ENCODE measurements at regions not wholly inside any gene's neighbourhood (a gene's known extent, or its start where the extent isn't known, plus 50 kb on each side); places are given as distances from the start of the nearest gene placed in this dataset.

DNA sequence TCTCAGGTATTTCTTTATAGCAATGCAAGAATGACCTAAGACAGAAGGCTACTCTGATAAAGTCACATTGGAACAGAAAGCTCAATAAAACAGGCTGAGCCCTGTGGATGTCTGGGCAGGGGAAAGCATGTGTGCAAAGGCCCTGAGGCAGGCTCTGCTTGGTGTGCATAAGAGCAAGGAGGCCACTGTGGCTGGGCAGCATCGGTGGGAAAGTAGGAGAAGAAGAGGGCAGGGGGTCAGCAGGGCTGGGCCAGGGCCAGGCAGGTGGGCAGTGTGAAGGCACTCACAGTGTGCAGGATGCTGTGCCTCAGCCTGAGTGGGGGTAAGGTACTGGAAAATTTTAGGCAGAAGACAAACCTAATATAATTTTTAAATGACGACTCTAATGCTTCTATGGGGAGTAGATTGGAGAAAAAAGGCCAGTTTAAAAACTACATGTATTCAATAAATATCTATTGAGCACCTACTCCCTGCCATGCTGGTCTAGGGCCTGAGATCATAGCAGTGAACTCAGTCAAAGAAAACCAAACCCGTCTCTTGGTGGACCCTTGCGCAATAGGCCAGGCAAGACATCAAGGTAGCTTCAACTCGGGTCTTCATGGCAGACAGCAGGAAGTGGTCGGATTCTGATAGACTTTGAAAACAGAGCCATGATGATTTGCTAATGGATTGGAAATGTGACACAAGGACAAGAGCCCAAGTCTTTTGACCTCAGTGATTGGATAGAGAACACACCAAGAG lies 572.3 kb downstream of the TCERG1L start:
- no peak for DNase-seq

DNA sequence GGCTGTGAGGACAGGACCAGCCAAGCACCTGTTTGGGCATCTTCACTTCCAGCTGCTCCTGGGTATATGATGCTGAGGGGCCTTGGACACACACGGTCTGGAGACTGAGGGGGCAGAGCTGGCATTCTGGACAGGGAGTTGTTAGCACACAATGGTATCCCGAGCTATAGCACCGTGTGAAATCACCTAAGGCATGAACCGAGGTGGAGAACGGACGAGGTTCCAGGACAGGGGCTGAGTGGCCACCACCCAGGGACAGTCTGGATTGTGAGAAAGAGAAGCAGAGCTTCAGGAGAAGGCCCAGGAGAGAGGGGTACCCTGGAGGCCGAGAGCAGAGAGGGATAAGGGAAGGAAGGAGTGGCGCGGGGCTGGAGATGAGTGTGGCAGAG lies 571.8 kb downstream of the TCERG1L start:
- DNase-seq, result no peak

DNA sequence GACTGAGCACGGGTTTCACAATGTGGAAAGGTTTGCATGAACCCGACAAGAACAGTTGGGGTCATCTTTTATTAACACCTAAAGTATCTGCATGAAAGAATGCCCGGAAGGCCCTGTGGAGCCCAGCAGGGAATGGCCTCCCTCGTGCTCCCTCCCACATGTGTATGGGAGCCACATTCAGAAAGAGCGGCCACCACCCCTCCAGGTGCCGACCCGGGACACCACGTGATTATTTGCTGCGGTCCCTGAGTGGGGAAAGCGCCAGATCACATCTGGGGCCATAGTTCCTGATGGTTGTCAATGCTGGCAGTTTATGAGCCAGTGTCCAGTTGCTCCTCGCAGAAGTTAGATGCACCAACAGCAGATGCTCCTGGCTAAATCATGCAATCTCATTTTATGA lies 571.4 kb downstream of the TCERG1L start:
- no peak for DNase-seq

DNA sequence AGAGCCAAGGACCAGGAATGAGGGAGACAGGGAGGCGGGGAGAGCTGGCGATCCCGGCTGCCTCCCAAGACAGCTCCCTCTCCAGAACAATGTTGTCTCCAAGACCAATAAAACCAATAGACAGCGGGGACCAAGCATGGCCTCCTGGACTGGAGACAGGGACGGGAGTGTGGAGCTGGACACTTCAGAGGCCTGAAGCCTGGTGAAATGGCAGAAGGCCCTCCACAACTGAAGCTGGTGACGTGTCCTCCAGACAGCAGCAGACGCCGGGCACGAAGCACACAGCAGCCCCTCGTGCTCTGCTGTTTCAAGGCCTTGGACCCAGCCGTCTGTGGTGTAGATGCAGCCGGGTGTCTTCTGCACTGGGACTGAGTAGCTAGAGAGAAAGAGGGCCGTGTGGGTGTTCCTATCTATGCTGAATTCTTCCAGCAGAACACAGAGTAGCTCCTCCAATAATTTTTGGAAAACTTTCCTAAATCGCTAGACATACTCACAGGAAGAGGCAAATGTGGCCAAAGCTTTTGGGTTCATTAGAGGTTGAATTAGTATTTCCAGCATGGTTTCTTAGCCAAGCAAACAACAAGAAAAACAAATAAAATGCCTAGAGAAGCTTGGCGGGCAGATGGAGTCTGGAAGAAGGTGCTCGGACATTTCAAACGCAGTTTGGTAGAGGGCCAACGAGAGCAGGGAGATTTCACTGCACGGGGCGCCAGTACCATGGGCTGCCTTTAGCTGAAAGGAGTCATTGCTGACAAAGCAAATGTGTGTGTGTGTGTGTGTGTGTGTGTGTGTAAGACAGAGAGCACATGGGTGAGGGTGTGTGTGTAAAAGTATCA lies 570.4 kb downstream of the TCERG1L start:
- no peak for DNase-seq

DNA sequence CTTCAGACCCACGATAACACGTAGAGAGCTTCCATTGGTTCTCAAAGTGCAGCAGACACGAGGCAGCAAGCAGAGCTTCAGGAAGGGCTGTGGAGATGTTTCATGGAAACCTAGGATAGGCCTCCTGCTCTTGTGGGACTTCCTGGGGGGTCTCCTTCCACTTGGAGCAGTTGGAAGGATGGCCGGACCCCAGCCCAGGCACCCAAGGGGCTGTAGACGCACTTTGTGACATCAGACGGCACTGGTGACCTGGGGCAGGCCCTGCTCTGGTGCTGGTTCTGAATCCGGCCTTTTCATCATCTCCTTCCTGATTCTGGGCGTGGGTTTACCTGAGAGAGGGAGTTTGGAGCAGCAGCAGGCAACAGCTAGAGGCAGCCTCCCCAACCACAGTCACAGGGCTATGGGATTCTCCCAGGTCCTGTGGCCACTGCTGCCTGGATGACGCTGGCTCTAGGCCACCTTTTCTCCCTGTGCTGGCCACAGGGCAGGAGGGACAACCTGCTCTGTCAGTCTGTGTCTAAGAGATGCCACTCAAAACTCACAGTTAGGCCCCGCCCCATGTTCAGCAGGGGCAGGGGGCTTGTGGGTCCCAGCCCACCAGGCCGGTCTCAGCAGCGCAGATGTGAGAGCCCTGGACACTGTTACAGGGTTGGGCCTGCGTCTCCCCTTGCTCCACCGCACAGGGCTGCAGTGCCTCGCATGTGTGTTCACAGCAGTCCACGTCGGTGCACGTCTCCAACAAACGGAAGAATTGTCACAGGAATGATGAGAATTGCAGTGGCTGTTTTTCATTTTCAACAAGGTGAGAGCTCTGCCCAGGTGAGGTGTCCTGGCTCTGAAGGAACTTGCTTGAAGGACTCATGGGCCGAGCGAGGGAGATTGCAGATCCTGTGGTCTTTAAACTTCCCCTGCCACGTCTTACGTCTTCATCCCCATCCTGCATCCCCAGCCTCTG lies 569.3 kb downstream of the TCERG1L start:
- no peak for DNase-seq

DNA sequence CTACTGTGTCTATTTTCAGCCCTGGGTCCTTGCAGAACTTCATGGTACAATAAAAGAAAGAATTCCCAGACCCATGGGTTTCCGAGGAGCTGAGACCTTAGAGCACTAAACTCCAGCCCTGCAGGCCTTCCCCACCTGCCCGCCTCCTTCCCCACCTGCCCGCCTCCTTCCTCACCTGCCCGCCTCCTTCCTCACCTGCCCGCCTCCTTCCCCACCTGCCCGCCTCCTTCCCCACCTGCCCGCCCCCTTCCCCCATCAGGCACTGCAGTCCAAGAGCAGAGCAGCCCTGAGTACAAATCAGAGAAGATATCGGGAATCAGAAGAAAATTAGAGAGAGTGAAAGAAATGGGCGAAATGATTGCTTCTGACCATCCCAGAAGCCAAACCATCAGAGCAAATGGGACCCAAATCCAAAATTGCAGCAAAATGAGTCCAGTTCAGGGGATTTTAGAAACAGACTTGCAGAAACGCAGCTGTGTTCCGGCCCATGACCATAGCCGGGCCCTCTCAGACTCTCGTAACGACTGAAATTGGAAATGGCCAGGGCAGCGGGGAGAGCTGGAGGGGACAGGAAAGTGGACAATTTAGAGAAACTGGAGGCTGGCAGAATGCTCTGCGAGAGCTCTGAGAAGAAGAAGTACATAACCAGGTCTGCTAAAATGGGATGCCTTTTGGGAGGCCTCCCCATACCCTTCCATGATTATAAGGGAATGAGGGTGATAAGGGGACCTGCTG lies 568.4 kb downstream of the TCERG1L start:
- DNase-seq, result no peak

DNA sequence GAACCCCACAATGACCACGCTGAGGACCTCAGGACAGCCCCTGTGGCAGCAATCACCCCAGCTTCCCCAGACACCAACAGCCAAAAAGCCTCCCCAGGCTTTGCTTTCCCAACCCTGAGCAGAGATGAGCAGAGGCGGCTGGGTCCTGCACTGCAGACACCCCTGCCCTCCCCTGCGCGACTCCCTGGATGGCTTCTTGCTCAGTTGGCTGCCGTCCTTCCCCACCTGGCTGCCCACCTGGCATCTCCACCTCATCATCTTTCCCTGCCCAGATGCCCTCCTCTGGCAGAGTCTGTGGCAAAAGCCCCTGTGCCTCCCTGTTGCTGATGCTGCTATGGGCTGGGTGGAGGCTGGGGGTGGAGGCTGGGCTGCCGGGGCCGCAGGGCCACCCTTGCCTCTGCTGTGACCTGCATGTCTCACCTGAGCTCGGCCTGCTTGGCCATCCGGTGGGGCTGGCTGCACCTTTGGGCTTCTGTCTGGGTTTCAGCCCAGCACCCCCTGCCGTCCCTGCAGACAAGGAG lies 567.7 kb downstream of the TCERG1L start:
- no peak for DNase-seq

DNA sequence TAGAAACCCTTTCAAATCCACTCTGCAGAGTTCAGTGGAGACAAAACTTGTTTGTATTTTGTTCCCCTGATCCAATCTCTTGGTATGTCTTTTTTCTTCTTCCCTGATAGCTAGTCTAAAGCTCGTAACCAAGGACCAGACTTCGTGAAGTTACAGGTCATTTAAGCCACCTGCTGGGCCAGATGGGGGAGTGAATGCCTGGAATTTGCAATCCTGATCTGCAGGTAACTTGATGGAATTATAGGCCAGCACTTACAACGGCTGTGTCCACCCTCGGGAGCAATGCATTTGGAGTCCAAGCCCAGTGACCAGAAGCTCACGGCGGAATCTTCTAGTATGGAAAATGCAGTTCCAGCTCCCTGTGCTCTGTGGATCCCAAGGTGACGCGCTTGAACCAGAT lies 566.9 kb downstream of the TCERG1L start:
- no peak for DNase-seq

DNA sequence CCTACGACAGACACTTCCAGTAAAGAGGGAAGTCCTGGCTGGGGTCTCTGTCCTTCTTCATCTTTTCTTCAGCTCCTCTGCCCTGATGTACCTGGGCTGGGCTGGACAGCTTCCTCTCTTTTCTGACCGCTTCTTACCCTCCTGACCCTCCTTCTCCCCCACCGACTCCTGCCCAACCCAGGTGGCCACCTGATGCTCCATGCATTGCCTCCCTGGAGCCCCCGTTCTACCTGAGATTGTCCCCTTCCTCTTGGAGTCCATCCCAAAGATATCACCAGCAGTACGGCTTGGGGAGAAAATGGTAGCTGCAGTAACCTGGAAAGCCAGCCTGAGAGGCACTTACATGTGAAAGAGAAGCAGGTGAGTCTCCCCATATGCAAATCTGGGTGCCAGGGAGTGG lies 566.3 kb downstream of the TCERG1L start:
- DNase-seq, result no peak

DNA sequence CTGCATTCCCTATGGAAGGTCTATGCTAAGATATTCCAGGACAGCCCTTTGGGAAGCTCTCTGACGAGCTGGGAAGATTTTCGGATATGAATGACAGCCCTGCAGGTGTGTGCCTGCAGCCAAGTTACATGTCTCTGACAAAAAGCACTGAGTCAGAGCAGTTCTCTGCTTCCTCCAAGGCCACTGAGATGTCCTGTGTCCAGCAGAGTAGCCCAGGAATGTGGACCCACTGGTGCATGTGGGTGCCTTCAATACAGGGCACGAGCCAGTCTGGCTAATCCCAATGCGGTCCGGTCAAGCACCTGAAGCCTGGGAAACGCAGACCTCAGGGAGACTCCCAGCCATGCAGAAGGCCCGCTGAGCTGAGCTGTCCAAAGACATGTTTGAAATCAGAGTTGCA lies 565.7 kb downstream of the TCERG1L start:
- no peak for DNase-seq

DNA sequence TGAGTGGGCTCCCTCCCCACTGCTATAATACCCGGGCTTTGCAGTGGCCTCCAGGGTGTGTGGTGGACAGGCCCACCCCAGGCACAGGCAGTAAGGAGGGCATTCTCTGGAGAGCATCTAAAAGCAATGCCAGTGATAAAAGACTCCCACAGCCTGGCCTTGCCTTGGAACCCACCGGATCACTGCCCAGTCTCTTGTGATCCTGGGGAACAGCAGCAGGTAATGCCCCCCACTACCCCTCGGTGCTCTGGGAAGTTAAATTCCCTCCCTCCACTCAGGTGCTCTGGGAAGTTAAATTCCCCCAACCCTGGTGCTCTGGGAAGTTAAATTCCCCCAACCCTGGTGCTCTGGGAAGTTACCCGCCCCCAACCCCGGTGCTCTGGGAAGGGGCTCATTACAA lies 565.2 kb downstream of the TCERG1L start:
- no peak for DNase-seq

DNA sequence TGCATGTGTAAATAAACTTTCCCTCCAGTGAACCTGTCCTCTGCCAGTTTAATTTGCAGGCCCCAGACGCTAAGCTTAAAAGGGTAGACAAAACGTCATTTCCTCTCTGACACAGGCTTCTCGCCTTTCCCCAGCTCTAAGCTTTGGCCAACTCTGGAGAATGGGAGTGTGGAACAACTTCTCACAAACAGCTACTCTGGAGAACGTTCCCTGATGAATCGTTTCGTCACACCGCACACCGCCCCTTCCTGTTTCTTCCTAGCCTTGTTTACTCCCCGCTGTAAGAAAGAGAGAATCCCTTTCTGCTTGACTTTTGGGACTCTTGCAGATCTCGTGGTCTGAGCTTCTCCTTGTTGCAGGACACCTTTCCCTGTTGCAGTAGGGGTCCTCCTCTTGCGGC lies 564.2 kb downstream of the TCERG1L start:
- no peak for DNase-seq

DNA sequence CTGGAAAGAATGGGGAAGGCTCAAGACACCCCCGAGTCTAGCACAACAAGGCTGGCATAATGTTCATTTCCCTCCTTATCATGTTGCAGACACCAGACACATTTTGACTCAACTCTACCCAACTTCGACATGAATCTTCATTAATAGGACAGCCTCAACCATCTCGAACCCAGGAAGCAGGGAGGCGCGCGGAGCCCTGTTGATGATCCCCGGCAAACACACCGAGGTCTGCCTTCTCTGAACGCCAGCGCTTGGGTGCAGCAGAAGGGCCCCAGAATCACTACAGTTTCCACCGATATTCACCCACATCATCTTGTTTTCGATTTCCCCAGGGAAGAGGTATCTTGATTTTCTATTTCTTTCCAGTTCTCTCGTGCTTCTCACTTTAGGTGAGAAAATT lies 563.6 kb downstream of the TCERG1L start:
- DNase-seq, result no peak

DNA sequence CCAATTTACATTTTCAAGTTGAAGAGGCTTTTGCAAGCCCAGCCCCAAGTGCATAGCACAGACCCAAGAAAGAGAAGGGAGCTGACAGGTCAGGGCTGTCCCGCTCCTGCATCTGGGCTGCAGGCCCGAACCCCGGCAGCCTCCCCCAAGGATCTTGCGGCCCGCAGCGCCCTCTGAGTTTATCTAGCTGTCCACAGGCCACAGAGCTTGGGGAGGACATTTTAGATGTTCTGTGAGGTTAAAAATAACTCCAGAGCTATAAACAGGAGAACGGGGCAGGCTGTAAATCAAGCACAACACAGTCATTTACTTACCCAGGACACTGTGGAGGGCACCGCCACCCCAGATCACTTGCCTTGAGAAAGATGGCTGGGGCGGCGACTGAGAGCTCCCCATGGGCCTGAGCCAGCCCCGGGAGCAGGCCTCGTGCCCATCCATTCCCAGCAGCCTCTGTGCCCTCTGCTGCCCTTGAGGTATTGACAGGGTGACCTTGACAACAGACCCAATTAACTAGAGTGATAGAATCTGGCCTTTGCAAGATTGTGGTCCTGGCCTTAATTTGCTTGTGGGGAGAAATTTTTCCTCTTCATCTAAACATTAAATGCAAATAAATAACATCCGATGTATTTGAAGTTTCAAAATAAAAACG lies 563.0 kb downstream of the TCERG1L start:
- DNase-seq, result no peak

DNA sequence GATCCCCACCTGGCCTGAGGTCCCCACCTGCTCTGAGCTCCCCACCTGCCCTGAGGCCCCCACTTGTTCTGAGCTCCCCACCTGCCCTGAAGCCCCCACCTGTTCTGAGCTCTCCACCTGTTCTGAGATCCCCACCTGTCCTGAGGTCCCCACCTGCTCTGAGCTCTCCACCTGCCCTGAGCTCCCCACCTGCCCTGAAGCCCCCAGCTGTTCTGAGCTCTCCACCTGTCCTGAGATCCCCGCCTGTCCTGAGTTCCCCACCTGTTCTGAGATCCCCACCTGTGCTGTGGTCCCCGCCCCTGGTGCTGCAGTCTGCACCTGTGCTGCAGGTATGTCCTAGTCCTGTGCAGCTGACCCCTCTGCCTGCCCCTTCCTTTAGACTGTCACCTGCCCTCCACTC lies 561.6 kb downstream of the TCERG1L start:
- DNase-seq, result no peak

DNA sequence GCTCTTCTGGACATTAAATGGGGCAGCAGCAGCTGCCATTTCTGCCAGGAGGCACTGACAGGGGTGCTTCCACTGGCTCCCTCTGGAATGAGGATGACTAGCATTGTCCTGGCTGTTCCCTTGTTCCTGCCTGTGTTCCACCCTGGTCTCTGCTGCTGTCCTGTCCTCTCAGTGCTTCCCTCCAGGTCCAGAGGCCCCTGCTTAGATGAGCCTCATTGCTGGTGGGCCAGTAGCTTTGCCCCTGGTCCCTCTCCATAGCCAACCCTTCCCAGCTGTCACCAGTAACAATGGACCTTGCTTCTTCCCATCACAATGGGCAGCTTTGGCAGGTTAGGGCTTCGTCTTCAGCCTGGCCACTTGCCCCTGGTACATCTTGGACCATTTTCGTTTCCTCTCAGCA lies 561.1 kb downstream of the TCERG1L start:
- DNase-seq, result no peak

DNA sequence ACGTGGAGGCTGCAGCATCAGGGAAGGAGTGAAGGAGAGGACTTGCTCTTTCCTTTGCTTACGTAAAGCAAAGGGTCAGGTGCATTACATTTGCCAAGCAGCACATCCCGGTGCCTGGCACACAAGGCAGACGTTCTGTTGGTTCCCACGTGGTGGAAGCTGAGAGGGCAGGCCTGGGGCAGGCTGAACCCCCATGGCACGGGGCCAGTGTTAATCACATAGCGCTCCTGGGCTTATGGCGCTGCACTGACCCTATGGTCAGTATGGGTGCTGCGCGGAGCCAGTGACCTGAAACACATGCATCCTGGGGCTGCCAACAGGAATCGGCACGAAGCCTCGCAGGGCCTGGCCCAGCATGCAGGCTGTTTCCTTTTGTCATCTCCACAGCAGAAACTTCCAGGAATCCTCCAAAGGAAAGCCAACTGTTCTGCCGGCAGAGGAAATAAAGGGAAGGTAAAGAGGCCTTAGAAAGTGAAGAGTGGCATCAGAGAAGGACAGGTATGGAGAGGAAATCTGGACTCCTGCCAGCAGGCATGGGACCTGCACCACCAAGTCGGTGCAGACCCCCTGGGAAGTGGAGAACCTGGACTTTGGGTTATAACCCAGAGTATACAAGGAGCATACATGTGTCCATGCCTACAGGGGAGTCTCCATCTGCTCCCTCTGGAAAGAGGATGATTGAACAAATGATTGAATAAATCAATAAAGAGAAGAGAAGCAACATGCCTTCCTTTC lies 560.2 kb downstream of the TCERG1L start:
- DNase-seq, result no peak

DNA sequence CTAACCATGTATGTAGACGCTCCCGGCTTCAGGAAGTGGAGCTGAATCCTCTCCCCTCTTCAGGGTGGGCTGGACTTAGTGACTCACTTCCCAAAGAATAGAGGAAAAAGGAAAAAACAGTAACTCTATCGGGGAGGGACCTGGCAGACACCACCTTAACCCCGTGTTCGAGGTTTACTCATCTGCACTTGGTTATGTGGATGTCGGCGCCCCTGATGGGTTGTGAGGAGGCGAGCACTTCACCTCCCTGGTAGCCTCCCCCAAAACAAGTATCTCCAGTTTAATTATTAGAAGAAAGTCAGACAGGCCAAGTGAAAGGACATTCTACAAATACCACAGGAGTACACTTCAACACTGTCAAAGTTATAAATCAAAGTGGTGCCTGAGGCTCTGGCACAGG lies 559.7 kb downstream of the TCERG1L start:
- no peak for DNase-seq

DNA sequence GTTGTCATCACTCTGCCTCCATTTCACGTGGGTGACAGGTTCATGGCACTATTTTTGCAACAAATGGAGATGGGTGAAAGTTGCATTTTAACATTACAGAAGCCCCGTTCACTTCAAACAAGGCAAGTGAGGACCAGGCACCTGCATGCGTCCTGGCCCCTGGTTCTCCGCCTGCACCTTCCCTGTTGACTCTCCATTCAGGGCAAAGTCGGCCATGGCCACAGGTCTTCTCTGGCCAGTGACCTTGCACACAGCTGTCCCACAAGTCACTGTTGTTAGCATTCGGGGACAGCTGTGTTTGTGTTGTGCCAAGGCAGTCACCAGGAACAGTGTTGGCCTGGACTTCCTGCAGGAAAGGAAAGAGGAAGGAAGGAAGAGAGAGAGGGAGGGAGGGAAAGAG lies 554.9 kb downstream of the TCERG1L start:
- no peak for DNase-seq

DNA sequence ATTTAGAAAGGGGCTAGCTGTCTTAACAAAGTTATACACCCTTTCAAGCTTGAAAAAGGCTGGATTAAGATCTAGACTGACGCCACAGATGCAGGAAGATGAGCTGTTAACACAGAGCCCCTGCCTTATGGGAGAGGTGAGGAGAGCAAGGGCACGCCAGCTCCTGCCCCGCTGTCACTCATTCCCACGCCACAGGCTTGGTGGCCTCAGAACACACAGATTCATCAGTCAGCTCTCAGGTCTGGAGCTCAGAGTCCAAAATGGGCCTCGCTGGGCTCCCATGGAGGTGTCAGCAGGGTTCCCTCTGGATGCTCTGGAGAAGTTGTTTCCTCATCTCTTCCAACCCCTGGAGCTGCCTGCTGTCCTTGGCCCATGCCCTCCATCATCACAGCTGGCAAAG lies 554.2 kb downstream of the TCERG1L start:
- no peak for DNase-seq

DNA sequence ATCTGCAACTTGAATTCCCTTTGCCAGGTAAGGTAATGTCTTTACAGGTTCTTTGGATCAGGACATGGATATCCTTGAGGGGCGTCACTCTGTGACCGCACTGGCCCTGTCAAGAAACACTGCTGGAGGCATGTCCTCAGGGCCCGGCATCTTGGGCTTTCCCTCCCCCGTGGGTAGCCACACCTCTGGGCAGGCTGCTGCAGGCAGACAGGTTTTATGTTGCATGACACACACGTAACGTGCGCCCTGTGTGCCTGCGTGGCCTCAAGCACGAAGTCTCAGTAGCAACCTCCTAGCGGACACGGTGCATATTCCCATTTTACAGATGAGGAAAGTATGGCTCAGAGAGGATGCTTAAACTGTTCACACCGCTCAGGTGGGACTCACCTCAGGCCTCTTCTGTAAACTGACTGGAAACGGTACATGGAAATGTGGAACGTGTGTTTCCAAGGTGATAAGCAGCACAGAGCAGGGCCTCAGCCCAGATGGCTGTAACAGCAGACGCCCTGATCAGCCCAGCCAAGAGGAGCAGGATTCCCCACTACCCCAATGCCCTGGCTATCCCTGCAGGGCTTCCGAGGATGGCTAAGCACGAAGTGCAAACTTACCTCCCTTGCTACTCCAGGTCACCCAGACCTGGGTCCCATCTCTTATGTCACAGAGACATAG lies 553.6 kb downstream of the TCERG1L start:
- DNase-seq, result no peak

All from CD4-positive, alpha-beta T cell treated with Interleukin-4 for 4 hours (primary cell).